SU-DHL-6 (cell line): ENCODE measurements at regions not wholly inside any gene's neighbourhood (a gene's known extent, or its start where the extent isn't known, plus 50 kb on each side); places are given as distances from the start of the nearest gene placed in this dataset.

ENCODE experiments used
- H2AFZ ChIP-seq: fragments of 200-600 bp; sonication (generic); 2 replicates; pipeline ENCODE4 v1.6.1; 2014; ENCODE audit warnings: low read depth, mild to moderate bottlenecking, moderate library complexity, mixed read lengths, antibody characterized with exemption, low read length; ENCODE audit not compliant: severe bottlenecking
- H3F3A ChIP-seq: fragments of 200-600 bp; shearing (Covaris generic); 2 replicates; pipeline ENCODE4 v1.6.0; 2016; ENCODE audit warnings: antibody characterized with exemption, mild to moderate bottlenecking; ENCODE audit not compliant: insufficient read depth
- H3K27ac ChIP-seq: fragments of 200-600 bp; sonication (generic); 2 replicates; pipeline ENCODE4 v1.5.1; 2016; ENCODE audit warnings: low read depth, mild to moderate bottlenecking, low read length, moderate library complexity, mixed read lengths
- H3K27me3 ChIP-seq: fragments of 200-600 bp; sonication (generic), shearing (Covaris generic); 2 replicates; pipeline ENCODE4 v1.6.0; 2014; ENCODE audit warnings: mild to moderate bottlenecking, low read length
- H3K36me3 ChIP-seq: fragments of 200-600 bp; sonication (generic); 2 replicates; pipeline ENCODE4 v1.6.1; 2014; ENCODE audit warnings: mild to moderate bottlenecking, low read length, mixed read lengths
- H3K4me2 ChIP-seq: fragments of 300-600, 200-600 bp; shearing (Covaris generic), sonication (generic); 2 replicates; pipeline ENCODE4 v1.6.0; 2014; ENCODE audit warnings: low read length, low read depth, mild to moderate bottlenecking; ENCODE audit not compliant: poor library complexity, severe bottlenecking
- H3K4me3 ChIP-seq: fragments of 200-600 bp; sonication (generic); 2 replicates; pipeline ENCODE4 v1.5.1; 2014; ENCODE audit warnings: antibody characterized with exemption, low read length, mild to moderate bottlenecking, mixed read lengths; ENCODE audit not compliant: insufficient read depth, poor library complexity, severe bottlenecking
- H3K79me2 ChIP-seq: fragments of 200-600 bp; sonication (generic); 2 replicates; pipeline ENCODE4 v1.6.1; 2014; ENCODE audit warnings: mild to moderate bottlenecking, low read length, moderate library complexity; ENCODE audit not compliant: insufficient read depth
- H3K9ac ChIP-seq: fragments of 200-600 bp; sonication (generic); 2 replicates; pipeline ENCODE4 v1.7.0; 2014; ENCODE audit warnings: mild to moderate bottlenecking, low read length
- H3K9me2 ChIP-seq: fragments of 200-600 bp; sonication (generic); replicated peaks from 2 replicates; pipeline ENCODE4 v1.6.1; 2014; ENCODE audit warnings: low read length; ENCODE audit not compliant: insufficient read depth
- H3K9me3 ChIP-seq: fragments of 200-600 bp; sonication (generic); 2 replicates; pipeline ENCODE4 v1.6.1; 2014; ENCODE audit warnings: low read length, mixed read lengths; ENCODE audit not compliant: insufficient read depth
- H4K20me1 ChIP-seq: fragments of 200-600 bp; sonication (generic); 2 replicates; pipeline ENCODE4 v1.6.1; 2014; ENCODE audit warnings: low read depth, mild to moderate bottlenecking, antibody characterized with exemption, low read length, moderate library complexity, mixed read lengths
- EZH2phosphoT487 ChIP-seq: fragments of 200-600 bp; sonication (generic), shearing (Covaris generic); conservative IDR thresholded peaks from 2 replicates; pipeline ENCODE4 v1.6.1; 2018; ENCODE audit warnings: mild to moderate bottlenecking, antibody characterized with exemption, low read length, moderate library complexity, mixed read lengths
- TF ChIP-seq, protein P1 (sequence below): fragments of 200-600 bp; sonication (generic); IDR thresholded peaks from one replicate; pipeline ENCODE4 v1.5.1; 2017; ENCODE audit warnings: antibody characterized with exemption, mild to moderate bottlenecking, low read length, moderate library complexity; ENCODE audit not compliant: insufficient read depth, poor library complexity, severe bottlenecking

GRCh38 chr9:25570802-25571201 lies 107.4 kb downstream of the TUSC1 start:
- no peaks in the 10 kb centered on the region for H3K9me3 ChIP-seq
- H2AFZ ChIP-seq: no peak overlapping the region
- no peaks in the 10 kb centered on the region for H4K20me1 ChIP-seq
- no peaks in the 10 kb centered on the region for H3K27me3 ChIP-seq
- no peaks in the 10 kb centered on the region for H3F3A ChIP-seq
- no peak overlapping the region for H3K9ac ChIP-seq
- H3K36me3 ChIP-seq: no peaks in the 10 kb centered on the region
- no peak overlapping the region for H3K4me3 ChIP-seq
- no peak overlapping the region for H3K27ac ChIP-seq
- H3K79me2 ChIP-seq: no peaks in the 10 kb centered on the region
- no peak for TF ChIP-seq EZH2phosphoT487
- TF ChIP-seq, protein P1, sequence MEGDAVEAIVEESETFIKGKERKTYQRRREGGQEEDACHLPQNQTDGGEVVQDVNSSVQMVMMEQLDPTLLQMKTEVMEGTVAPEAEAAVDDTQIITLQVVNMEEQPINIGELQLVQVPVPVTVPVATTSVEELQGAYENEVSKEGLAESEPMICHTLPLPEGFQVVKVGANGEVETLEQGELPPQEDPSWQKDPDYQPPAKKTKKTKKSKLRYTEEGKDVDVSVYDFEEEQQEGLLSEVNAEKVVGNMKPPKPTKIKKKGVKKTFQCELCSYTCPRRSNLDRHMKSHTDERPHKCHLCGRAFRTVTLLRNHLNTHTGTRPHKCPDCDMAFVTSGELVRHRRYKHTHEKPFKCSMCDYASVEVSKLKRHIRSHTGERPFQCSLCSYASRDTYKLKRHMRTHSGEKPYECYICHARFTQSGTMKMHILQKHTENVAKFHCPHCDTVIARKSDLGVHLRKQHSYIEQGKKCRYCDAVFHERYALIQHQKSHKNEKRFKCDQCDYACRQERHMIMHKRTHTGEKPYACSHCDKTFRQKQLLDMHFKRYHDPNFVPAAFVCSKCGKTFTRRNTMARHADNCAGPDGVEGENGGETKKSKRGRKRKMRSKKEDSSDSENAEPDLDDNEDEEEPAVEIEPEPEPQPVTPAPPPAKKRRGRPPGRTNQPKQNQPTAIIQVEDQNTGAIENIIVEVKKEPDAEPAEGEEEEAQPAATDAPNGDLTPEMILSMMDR: no peak
- no peak overlapping the region for H3K4me2 ChIP-seq
- no peaks in the 10 kb centered on the region for H3K9me2 ChIP-seq

DNA sequence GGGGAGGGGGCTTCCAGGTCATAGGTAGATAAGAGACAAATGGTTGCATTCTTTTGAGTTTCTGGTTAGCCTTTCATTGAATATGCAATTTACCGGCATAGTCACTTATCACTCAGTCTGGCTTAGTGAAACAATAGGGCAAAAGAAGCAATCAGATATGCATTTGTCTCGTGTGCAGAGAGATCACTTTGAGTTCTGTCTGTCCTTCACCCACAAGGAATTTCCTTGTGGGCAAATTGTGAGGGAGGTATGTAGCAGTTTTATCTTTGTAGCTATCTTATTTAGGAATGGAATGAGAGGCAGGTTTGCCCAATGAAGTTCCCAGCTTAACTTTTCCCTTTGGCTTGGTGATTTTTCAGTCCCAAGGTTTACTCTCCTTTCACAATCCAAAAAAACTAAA lies 116.1 kb downstream of the TUSC1 start:
- Histone ChIP-seq H3K9me3 (no peaks in the 10 kb centered on the region), H3K27ac (no peak overlapping the region), H4K20me1 (no peaks in the 10 kb centered on the region), H3K9me2 (no peaks in the 10 kb centered on the region), H3K27me3 (no peaks in the 10 kb centered on the region), H2AFZ (no peak overlapping the region), H3K4me2 (no peak overlapping the region), H3F3A (no peaks in the 10 kb centered on the region), H3K9ac (no peak overlapping the region), H3K79me2 (no peaks in the 10 kb centered on the region), H3K4me3 (no peak overlapping the region), H3K36me3 (no peaks in the 10 kb centered on the region)
- TF ChIP-seq, protein P1: no peak
- TF ChIP-seq EZH2phosphoT487: no peak

DNA sequence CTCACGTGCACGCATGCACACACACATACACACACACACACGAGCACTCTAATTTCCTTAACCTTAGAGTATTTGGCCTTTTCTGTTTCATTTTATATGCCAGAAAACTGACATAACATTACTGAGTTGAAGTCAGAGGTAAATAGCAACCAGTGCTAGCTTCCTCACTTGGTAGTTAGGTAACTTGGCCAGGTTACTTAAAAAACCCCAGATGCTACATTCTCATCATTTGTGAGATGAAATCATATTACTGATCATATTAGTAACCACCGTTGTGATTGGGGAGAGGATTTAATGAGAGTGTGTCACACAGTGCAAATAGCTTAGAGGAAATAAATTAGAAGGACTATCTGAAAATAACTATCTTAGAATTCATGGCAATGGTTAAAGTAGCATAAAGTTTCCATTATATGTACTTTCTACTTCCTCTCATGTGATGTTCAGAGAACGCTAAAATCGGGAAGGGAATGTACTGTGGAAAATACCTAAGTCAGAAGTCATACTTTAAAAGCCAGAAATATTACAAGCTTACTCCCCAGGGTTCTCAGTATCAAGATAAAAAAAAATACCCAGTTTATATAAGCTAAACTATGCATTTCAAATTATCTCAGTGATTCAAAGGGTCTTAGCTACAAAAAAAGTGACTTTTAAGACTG lies 120.5 kb downstream of the TUSC1 start:
- Histone ChIP-seq H3K36me3 (no peaks in the 10 kb centered on the region), H3K27ac (no peak overlapping the region), H3F3A (no peaks in the 10 kb centered on the region), H2AFZ (no peak overlapping the region), H3K9ac (no peak overlapping the region), H3K27me3 (no peaks in the 10 kb centered on the region), H3K79me2 (no peaks in the 10 kb centered on the region), H3K9me2 (no peaks in the 10 kb centered on the region), H4K20me1 (no peaks in the 10 kb centered on the region), H3K9me3 (no peaks in the 10 kb centered on the region), H3K4me3 (no peak overlapping the region), H3K4me2 (no peak overlapping the region)
- TF ChIP-seq, protein P1: no peak
